HS-27A (cell line): ENCODE measurements at regions not wholly inside any gene's neighbourhood (a gene's known extent, or its start where the extent isn't known, plus 50 kb on each side); places are given as distances from the start of the nearest gene placed in this dataset.
"Not testable (repeated sequence)": the region's sequence is repeated elsewhere in the genome, so short reads cannot be mapped to it uniquely, and the experiment has no call there.

ENCODE experiments used
- DNase-seq: peaks from one replicate; pipeline ENCODE4 v3.0.0-alpha.2; 2012; ENCODE audit warnings: low read depth, missing footprints

DNA sequence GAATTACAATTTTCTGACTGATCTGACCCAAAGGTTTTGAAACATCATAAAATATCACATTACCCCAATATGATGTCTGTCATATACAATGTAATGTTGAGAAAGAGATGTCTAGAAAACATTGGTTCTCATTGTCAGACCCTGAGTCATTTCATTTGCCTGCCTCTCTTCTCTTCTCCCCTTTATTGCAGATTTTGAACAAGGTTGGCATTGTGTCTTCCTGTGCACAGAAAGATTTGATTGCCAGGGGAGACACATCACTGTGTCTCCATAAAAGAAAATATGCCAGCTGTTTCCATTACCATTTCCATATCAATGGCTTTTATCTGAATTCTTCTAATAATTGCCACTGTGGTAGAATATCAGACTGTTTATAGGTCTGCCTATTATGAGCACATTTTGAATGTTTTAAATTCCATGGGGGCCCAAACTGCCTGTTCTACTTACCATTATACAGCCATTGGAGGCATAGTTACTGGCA lies 65.6 kb downstream of the IFI44 start:
- peak; percentile 68 for DNase-seq

DNA sequence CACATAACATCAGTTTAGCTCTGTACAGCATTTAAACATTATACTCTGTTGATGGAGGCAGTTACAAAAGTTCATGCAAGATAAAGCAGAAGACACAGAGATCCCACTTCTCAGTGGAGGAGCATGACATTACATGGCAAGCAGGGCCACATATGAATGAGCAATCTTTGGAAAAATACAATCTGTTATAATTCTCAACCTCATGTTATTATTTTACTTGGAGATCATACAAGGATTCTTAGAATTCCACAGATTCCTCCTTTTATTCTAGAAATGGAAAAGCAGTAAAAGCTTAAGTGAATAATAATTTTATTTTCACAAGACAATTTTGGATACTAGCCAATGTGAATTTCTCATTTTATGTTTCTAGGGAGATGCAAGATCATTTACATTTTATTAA lies 66.6 kb downstream of the IFI44 start:
- DNase-seq: peak; percentile 73

DNA sequence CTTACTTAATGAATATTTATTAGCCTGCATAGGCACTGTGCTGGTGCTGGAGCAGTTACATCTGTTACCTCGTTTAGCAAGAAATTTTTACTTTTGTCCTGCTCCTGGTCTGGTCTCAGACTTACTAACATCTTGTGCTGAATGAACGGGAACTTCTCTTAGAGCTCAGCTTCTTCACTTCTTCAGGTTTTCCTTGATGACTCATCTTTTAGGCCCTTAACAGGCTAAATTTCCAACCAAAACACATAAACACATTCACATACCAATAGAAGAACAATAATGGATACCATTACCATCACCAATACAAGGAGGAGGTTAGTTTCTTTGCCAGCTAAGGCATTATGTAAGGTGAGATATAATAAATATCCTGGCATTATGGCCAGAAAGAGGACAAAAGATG lies 68.9 kb downstream of the IFI44 start:
- no peak for DNase-seq

DNA sequence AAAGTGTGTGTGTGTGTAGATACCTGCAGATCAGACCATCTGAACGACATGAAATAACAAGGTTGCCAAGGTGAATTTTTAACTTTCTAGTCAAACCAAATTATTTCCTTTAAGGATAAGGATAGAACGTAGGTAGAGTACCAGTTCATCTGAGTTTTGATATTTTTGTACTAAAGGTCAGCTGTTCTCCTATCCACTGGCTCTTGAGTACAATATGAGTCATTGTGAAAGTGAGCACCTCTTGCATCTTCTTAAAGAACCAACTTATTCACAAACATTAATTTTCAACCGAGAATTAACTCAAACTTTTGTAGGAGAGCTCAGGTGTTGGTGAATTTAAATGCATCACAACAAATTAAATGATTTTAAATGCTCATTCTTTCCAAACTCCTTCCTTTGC lies 71.5 kb downstream of the IFI44 start:
- no peak for DNase-seq

DNA sequence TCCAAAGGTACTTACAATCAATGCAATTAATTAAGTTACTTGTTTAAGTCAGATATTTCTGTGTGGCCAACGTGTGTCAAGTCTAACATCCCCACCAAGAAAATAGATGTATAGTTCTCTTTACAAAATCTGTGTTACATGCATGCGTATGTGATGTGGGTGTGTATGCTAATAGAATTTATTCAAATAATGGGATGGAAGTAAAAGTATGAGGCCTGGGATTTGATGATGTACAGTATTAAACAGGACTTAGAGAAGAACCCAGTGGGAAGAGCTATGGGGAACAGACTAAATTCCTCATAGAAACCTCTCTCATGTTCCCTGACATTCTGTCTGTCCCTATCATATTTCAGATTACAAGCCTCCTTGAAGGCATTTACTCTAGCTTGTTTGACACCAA lies 72.5 kb downstream of the IFI44 start:
- no peak for DNase-seq

DNA sequence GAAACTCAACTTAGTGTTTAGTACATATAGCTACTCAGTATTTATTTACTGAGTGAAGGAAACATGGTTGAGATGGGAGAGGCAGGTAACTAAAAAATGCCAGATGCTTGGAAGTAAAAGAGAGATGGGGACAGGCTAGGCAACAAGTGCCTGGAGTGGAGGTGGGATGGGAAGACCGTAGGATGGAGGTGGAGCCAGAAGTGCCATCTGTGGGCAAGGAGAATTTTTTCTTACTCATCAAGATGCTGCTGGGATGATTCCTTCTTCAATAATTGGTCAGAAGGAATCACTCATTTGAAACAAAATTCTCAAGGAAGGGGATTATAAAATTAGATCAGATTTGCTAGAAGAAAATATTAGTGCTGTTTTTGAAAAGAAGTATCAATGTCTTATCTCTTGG lies 72.9 kb downstream of the IFI44 start:
- peak; percentile 58 for DNase-seq

DNA sequence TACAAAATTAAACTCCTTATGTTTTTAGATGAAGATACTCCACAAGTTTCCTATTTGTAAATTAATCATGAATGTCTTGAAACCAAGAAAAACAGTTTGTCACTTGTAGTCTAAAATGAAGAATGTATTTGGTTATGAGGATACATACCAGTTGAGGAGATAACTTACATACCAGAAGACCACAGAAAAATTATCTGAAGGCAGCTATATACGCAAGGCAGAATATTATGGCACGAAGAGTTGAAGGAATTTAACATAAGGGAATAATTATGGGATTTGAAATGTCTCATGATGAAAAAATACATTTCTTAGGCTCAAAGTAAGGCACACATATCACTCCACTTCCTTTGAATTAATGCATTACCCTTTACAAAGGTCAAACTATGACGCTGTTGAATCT lies 73.3 kb downstream of the IFI44 start:
- peak; percentile 60 for DNase-seq

DNA sequence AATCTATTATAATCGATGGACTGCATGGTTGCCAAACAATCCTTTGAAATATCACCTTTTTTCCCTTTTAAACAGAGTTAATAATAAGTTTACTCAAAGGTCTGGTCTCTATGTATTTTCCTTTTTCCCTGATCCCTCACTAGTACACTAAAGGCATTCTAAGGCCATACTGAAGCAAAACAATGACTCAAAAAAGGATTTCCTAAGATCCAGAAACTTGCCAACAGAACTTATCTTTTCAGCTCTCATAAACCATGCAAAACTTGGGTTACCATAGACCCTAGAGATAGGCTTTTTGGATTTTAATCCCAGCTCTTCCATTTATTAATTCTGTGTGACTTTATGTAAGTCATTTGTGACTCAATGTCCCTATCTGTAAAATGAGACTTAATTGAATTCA lies 77.1 kb downstream of the IFI44 start:
- no peak for DNase-seq

DNA sequence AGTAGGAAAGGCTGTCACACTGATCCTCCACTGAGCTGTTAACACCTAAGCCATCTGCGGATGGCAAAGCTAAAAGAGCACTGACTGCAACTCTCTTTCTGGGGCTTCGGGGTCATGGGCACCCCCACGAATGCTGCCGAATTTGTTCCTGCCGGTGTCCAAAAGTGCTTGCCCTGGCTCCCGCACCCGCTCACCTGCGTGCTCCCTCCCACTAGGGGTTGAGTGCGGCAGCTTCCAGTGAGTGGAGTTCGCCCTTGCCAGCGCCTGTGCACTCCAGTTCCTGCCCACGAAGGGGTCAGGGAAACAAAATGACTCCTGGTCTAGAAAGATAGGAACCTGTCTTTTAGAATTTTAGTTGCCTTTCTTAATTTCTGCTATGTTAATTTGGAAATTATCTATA lies 78.7 kb downstream of the IFI44 start:
- no peak for DNase-seq

DNA sequence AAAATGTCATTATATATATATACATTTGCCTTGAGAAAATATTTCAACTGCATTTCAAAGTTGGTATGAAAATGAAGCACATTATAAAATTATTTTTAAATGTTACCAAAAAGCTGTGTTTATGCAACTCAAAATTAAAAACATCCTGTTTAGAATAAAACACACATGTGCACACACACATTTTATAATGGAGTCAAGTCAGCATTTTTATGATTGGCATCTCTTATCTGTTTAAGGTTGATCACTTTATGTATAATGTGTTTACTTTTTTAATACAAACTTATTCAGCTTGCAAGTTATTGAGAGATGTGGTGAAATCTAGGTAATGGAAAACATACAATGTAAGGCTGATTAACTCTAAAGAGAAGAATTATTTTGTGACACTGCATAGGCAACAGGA lies 80.4 kb downstream of the IFI44 start:
- DNase-seq: no peak

DNA sequence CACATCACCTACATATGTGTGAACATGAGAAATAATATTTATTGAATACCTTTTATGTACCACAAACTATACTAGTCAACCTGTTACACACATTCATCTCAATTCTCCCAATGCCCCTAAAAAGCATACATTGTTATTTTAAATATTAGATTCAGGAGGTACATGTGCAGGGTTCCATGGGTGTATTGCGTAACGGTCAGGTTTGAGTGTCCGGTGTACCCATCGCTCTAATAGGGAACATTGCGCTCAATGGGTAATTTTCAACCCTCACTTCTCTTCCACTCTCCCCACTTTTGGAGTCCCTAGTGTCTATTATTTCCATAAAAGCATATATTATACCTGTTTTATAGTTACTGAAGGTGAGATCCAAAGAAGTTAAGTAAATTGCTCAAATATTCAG lies 82.0 kb downstream of the IFI44 start:
- DNase-seq: no peak

DNA sequence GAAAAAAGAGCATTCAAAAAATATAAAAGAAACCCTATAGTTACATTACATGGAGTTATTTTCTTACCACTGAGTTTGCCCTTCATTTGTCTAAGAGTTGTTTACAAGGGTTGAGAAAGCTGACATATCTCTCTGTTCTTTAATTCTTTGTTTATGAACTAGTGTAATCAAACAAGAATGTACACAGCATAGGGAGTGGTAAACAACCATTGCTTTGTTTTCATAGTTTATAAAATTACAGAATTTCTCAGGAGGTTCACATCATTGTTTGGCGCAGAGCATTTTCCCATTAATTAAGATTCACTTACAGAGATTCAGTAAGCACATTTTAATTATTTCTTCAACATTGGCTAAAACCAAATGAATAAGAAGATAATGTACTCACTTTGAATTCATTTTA lies 87.6 kb downstream of the IFI44 start:
- DNase-seq: no peak

DNA sequence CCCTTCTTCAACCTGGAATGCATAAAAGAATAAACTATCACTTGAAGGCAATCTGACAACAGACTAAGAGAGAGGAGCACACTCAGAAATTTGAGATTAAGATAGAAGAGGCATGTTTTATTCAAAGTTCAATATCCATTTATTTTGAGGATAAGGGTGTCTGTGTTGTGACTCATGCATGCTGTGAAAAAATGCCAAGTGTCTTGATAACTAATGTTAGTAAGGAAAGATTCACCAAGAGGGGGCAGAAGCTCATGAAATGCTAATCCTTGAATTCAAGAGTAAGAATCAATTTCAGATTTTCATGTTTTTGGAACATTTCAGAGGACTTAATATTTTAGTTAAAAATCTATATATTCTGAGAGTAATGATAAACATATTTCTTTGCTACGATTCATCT lies 94.0 kb downstream of the IFI44 start:
- DNase-seq: no peak

DNA sequence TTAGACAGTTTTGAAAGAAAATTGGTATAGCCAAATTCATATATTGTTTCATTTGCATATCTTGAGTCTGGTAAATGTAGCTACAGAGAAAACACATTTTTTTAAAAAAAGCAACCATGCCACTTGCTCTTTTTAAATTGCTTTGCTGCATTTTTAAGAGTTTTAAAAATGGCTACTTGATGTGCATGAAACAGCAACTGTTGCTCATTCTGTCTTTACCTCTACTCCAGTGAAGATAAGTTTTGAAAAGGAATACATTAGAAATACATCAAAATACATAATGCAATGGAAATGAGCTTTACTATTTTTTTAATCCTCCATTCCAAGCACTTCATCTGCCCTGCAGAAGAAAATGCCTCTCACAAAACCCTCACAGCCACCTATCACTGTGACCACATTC lies 95.5 kb downstream of the IFI44 start:
- no peak for DNase-seq

DNA sequence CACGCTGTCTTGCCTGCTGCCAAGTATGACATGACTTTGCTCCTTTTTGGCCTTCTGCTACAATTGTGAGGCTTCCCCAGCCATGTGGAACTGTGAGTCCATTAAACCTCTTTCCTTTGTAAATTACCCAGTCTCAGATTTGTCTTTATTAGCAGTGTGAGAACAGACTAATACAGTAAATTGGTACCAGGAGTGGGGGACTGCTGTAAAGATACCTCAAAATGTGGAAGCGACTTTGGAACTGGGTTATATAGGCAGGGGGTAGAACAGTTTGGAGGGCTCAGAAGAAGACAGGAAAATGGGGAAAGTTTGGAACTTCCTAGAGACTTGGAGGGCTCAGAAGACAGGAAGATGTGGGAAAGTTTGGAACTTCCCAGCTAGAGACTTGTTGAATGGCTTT lies 104.0 kb downstream of the IFI44 start:
- DNase-seq: not testable (repeated sequence)

DNA sequence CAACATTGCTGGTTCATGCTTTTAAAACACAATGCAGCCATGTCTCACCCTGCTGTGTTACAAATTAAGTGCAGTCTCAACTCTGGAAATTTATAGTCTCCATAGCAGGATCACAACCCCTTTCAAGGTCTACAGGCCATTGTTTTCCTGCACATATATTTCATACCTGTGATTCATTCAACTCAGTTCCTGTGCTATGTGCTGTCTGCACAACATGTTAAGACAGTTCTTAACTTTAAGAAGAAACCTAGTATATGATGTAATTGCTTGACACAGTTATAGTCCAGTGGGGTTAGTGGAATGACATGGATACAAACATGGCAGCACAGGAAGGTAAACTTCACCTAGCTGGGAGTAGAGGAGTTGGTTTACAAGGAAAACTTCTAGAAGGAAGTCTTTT lies 106.4 kb downstream of the IFI44 start:
- DNase-seq: no peak

DNA sequence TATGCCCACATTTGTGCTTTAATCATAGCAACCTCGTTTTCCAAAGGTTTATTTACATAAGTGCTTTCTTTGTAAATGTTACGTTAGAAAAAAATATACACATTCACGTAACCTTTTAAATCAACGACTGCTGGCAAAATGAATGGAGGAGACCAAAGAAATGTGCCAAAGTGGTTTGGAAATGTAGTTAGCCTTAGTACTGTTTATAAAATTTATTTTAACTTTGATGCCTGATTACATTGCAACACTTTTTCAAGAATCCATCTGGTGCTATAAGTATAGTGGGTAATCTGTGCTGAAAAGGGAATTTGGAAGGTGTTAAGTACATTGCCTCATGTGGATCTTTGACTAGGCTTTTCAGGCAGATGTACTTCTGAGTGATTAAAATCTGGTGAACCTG lies 108.9 kb downstream of the IFI44 start:
- DNase-seq: no peak

DNA sequence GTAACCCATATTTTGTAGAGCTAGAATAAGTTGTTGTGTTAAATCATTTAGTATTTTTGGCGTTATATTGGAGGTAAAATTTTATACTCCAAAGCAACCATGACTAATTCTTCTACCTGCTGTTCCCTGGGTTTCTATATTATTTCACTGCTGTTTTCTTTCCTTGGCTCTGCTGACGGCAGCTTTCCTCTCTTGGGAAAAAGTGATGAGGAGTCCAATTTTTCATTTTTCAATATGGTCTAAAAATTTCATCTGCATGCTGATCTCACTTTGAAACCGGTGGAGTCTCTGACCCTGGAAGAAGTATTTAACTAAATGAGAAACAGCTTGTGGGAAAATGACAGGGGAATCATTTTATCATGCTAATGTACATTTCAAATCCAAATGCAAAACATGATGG lies 110.2 kb downstream of the IFI44 start:
- DNase-seq: no peak

DNA sequence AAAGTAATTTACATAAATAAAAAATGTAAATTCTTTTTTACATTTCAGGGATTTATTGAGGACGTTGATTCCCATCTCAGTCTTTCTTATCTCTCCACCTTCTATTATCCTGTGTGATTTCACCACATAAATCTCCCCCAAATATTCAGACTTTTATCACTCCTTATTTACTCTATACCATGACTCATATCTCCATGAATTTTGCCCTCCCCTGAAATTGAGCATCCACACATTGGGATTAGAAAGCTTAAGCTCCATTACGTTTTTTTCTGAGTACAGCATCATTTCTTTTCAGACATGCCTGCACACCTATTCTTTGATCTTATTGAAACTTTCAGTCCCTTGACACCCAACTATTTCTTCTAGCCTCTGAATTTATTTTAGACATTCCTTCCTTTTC lies 111.2 kb downstream of the IFI44 start:
- DNase-seq: peak; percentile 43

DNA sequence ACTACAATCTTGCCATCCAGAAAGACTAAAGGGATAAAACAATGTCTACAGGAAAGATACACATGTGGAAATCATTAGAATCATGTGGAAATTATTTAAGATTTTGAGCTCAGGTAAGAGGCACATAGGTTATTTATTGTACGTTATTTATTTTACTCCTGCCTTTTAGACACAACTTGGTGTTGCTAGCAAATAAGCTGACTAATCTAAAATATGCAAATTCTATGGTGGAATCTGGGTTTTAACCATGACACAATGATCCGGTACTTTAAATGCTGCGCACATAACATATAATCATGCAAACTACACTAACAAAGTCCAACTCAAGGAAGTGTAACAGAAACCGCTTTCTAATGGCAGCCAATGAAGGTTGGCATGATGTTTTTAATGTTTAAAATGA lies 112.5 kb downstream of the IFI44 start:
- DNase-seq: no peak

DNA sequence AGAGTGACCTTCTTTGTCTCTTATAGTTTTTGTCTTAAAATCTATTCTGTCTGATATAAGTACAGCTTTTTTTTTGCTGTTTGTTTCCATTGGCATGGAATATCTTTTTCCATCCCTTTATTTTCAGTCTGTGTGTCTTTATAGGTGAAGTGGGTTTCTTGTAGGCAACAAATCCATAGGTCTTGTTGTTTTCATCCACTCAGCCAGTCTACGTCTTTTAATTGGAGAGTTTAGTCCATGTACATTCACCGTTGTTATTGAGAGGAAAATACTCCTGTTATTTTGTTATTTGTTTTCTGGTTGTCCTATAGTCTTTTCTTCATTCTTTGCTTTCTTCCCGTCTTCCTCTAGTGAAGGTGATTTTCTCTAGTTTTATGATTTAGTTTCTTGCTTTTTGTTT lies 115.9 kb downstream of the IFI44 start:
- no peak for DNase-seq

DNA sequence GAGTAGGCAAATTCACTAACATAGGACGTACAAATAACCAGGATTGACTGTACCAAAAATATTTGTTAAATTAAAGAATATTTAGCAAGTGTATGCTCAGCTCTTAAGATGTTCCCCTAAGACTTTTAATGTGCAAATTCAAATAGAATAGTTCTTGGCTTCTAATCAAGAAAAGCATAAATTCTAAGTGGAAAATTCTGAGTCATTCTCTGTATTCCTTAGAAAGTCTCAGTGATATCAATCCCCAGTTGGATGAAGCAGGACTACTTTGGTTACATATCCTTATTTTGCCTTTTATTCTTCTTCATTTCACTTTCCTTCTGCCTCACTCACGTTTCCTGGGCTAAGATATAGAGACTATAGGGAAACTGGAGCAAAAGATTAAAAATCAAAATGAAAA lies 130.2 kb downstream of the IFI44 start:
- DNase-seq: no peak

DNA sequence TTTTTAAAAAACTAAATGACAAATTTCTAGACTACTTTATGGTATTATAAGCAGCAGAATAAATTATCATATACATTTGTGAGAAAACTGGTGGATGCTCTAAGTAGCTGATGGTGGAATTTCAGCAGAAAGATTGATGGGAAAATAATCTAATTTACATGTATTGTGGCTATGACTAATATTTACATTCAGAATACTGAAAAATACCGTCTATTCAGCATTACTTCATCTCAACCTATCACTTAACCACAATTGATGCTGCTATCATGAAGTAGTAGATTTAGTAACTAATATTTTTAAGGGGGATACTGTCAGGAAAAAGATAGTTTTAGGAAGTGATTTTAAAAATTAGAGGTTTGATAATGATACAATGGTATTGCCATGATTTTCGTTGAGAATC lies 137.9 kb downstream of the IFI44 start:
- no peak for DNase-seq

DNA sequence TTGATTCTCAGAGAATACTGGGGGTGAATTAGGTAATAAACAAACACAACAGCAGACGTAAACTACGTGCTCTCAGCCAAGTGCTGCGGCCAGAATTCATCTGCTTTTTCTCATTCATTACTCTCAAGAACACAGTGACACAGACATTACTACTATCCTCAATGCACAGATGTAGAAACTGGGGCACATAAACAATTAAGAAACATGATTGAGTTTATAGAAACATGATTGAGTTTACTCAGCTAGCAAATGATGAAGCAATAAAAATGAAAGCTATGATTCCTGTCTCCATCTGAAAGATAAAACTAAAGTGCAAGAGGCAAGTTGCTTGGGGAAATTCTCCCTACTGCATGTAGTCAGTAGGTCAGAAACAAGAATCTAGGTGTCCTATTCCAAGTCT lies 140.5 kb downstream of the IFI44 start:
- no peak for DNase-seq

DNA sequence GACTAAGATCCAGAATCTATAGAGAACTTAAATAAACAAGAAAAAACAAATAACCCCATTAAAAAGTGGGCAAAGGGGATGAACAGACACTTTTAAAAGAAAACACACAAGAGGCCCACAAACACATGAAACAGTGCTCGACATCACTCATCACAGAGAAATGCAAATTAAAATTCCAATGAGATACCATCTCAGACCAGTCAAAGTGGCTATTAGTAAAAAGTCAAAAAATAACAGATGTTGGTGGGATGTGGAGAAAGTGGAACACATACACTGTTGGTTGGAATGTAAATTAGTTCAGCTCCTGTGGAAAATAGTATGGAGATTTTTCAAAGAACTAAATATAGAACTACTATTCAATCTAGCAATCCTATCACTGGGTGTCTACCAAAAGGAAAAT lies 143.1 kb downstream of the IFI44 start:
- DNase-seq: no peak
